Kidney epithelial cell (primary cell): ENCODE measurements at regions not wholly inside any gene's neighbourhood (a gene's known extent, or its start where the extent isn't known, plus 50 kb on each side); places are given as distances from the start of the nearest gene placed in this dataset.
"Not testable (repeated sequence)": the region's sequence is repeated elsewhere in the genome, so short reads cannot be mapped to it uniquely, and the experiment has no call there.

Experiments used
- DNase-seq: peaks from one replicate; pipeline ENCODE4 v3.0.0-alpha.2; 2010; ENCODE audit warnings: low read depth
- H3K27me3 ChIP-seq: 2 replicates; pipeline ENCODE4 v1.6.0; 2011; ENCODE audit warnings: low read length; ENCODE audit not compliant: control insufficient read depth, insufficient read depth
- H3K36me3 ChIP-seq: 2 replicates; pipeline ENCODE4 v1.5.1; 2011; ENCODE audit warnings: low read length; ENCODE audit not compliant: control insufficient read depth, insufficient read depth
- H3K4me3 ChIP-seq: 2 replicates; pipeline ENCODE4 v1.5.1; 2011; ENCODE audit warnings: low read depth, mild to moderate bottlenecking, control low read depth, low read length
- TF ChIP-seq, protein P1 (sequence below): IDR thresholded peaks from 2 replicates; pipeline ENCODE4 v1.5.1; 2011; ENCODE audit warnings: mild to moderate bottlenecking, moderate library complexity, low read length, control low read depth, inconsistent platforms; ENCODE audit not compliant: insufficient read depth, poor library complexity, severe bottlenecking

DNA sequence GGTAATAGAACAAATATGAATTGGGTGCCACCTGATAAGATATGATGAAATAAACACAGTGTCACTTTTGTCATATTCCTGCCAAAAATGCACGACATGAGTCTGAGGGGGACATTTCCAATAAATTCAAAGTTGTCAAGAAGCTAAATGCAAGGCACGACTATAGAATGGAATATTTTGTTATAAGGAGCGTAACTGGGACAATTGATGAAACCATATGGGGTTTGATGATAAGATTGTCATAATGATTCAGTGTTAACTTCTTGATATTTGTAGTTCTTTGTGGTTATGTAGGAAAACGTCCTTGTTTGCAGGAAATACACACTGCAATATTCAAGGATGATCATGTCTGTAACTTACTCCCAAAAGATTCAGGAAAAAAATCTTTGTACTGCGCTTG, 163.3 kb downstream of the MEX3B start:
- TF ChIP-seq, protein P1, sequence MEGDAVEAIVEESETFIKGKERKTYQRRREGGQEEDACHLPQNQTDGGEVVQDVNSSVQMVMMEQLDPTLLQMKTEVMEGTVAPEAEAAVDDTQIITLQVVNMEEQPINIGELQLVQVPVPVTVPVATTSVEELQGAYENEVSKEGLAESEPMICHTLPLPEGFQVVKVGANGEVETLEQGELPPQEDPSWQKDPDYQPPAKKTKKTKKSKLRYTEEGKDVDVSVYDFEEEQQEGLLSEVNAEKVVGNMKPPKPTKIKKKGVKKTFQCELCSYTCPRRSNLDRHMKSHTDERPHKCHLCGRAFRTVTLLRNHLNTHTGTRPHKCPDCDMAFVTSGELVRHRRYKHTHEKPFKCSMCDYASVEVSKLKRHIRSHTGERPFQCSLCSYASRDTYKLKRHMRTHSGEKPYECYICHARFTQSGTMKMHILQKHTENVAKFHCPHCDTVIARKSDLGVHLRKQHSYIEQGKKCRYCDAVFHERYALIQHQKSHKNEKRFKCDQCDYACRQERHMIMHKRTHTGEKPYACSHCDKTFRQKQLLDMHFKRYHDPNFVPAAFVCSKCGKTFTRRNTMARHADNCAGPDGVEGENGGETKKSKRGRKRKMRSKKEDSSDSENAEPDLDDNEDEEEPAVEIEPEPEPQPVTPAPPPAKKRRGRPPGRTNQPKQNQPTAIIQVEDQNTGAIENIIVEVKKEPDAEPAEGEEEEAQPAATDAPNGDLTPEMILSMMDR = no peak
- Histone ChIP-seq H3K4me3 (no peak overlapping the region), H3K27me3 (no peaks in the 10 kb centered on the region), H3K36me3 (no peaks in the 10 kb centered on the region)
- no peak for DNase-seq

DNA sequence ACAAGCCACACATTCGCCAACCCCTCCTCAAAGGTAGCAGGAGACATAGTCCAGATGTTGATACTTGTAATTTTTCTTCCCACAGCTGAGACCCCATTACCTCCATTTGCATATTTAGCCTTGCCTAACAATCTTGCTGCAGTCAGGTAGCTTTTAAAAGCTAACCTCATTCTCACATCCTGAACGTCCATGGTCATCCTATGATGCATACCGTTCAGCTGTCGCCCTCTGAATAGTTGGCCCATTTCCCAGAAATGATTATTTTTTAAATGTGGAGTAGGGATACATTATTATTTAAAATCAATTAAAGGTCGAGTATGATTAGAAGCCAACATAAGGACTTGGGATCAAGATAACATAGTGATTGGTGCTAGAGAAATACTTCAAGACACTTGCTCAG, 165.0 kb downstream of the MEX3B start:
- no peaks in the 10 kb centered on the region for H3K27me3 ChIP-seq
- DNase-seq = no peak
- no peaks in the 10 kb centered on the region for H3K36me3 ChIP-seq
- TF ChIP-seq, protein P1 = no peak
- no peak overlapping the region for H3K4me3 ChIP-seq

DNA sequence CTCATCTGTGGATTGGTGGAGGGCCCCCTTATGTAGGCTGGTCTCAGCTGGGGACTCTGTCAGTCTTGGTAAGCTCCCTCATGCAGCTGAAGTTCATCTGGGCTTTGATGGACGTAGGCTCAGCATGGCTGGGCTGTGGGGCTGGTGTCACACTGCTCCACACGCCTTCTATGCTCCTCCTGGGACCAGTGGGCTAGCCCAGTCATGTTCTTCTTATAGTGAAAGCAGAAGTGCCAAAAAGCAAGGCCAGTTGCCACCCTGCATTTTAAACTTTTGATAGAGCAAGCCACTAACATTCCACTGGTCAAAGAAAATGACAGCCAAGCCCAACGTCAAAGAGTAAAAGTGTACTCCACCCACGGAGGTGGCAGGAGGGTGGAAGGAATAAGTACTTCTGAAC, 165.5 kb downstream of the MEX3B start:
- no peak overlapping the region for H3K4me3 ChIP-seq
- H3K36me3 ChIP-seq = no peaks in the 10 kb centered on the region
- no peaks in the 10 kb centered on the region for H3K27me3 ChIP-seq
- TF ChIP-seq, protein P1 = no peak
- DNase-seq = no peak

DNA sequence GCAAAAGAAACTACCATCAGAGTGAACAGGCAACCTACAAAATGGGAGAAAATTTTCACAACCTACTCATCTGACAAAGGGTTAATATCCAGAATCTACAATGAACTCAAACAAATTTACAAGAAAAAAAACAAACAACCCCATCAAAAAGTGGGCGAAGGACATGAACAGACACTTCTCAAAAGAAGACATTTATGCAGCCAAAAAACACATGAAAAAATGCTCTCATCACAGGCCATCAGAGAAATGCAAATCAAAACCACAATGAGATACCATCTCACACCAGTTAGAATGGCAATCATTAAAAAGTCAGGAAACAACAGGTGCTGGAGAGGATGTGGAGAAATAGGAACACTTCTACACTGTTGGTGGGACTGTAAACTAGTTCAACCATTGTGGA, 170.1 kb downstream of the MEX3B start:
- DNase-seq, H3K27me3 ChIP-seq, H3K4me3 ChIP-seq: not testable (repeated sequence)

DNA sequence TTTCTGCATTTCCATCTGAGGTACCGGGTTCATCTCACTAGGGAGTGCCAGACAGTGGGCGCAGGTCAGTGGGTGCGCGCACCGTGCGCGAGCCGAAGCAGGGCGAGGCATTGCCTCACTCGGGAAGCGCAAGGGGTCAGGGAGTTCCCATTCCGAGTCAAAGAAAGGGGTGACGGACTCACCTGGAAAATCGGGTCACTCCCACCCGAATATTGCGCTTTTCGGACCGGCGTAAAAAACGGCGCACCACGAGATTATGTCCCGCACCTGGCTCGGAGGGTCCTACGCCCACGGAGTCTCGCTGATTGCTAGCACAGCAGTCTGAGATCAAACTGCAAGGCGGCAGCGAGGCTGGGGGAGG, 175.1 kb downstream of the MEX3B start:
- not testable (repeated sequence) for DNase-seq, H3K36me3 ChIP-seq, H3K4me3 ChIP-seq, H3K27me3 ChIP-seq

More for the DNA sequence above, 170.1 kb downstream of the MEX3B start:
- H3K36me3 ChIP-seq = not testable (repeated sequence)

DNA sequence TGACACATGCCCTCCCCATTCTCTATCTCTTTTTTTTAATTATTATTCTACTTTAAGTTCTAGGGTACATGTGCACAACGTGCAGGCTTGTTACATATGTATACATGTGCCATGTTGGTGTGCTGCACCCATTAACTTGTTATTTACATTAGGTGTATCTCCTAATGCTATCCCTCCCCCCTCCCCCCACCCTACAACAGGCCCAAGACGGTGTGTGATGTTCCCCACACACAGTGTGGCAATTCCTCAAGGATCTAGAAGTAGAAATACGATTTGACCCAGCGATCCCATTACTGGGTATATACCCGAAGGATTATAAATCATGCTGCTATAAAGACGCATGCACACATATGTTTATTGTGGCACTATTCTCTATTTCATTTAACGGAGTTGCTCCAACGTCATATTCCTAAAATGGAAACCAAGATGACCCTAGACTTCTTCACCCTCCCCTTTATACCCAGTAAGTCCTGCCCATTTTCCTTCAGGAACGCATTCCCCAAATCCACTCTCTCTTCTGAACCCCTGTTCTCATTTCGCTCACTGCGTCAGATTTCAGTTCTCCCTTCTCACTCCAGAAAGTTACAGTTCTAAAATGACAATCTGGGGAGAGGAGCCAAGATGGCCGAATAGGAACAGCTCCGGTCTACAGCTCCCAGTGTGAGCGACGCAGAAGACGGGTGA, 175.6 kb downstream of the MEX3B start:
- DNase-seq, H3K4me3 ChIP-seq, H3K36me3 ChIP-seq, H3K27me3 ChIP-seq: not testable (repeated sequence)

DNA sequence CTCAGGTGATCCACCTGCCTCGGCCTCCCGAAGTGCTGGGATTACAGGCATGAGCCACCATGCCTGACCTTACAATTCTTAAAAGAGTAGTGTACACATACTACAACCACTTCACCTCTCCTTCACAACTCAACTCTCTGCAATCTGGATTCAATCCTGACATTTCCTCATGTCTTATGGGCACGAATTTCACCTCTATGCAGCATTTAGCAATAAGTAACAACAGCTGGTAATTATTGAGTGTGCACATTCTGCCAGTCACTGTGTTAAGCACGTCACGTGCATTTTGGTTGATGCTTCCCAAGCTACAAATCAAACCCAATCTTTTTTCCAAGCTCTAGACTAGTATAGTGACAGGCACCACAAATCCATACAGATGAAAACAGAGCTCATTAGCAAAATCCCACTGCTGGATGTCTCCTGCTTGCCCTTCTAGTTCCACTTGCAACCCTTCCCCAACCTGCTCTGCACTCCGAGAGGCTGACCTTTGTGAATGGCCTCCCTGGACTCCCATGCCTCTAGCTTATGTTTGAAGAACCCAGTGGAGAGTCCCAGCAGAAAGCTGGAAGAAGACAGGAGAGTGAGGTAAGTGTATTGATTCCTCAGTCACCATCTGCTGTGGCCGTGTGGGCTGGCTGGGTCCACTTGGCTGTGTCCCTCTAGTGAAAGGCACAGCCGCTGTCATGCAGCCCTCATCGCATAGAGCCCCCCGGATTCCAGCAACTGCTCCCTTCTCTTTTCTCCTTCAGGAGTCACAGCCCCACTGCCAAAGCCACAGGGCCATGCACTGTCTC, 176.5 kb downstream of the MEX3B start:
- no peak for DNase-seq
- Histone ChIP-seq H3K36me3 (no peaks in the 10 kb centered on the region), H3K27me3 (no peaks in the 10 kb centered on the region), H3K4me3 (no peak overlapping the region)
- TF ChIP-seq, protein P1 = no peak
